ENCODE measurements at regions not wholly inside any gene's neighbourhood (a gene's known extent, or its start where the extent isn't known, plus 50 kb on each side); places are given as distances from the start of the nearest gene placed in this dataset.

- no peak for TF ChIP-seq EP300 (IDR thresholded peaks at IDR 0.05)
- TF ChIP-seq, protein P1, sequence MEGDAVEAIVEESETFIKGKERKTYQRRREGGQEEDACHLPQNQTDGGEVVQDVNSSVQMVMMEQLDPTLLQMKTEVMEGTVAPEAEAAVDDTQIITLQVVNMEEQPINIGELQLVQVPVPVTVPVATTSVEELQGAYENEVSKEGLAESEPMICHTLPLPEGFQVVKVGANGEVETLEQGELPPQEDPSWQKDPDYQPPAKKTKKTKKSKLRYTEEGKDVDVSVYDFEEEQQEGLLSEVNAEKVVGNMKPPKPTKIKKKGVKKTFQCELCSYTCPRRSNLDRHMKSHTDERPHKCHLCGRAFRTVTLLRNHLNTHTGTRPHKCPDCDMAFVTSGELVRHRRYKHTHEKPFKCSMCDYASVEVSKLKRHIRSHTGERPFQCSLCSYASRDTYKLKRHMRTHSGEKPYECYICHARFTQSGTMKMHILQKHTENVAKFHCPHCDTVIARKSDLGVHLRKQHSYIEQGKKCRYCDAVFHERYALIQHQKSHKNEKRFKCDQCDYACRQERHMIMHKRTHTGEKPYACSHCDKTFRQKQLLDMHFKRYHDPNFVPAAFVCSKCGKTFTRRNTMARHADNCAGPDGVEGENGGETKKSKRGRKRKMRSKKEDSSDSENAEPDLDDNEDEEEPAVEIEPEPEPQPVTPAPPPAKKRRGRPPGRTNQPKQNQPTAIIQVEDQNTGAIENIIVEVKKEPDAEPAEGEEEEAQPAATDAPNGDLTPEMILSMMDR (IDR thresholded peaks at IDR 0.05) = no peak
These were observed 414.4 kb upstream of the SALL3 start for GRCh38 chr18:78565240-78565639.
